ENCODE measurements at regions not wholly inside any gene's neighbourhood (a gene's known extent, or its start where the extent isn't known, plus 50 kb on each side); places are given as distances from the start of the nearest gene placed in this dataset.
"Not testable (repeated sequence)": the region's sequence is repeated elsewhere in the genome, so short reads cannot be mapped to it uniquely, and the experiment has no call there.

DNA sequence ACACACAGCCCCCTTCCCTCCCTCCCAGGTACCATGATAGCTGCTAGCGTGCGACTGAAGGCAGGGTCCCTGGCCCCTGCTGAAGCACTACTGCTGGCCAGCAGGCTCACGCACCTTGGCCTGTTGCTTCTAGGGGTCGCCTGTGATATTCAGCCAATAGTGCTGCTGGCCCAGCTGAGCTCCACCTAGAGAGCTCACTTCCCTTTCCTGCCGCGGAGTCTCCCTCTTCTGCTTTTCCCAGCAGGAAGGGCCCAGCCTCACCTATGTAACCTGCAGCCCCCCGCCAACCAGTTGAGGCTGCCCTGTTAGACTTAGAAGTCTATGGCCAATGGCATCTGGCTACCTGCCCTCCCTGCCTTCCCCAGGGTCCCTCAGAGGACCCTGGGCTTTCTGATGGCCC lies 175.5 kb upstream of the ZSCAN2 start:
- TF ChIP-seq RAD21 (IDR thresholded peaks at IDR 0.05 in 1 of 2, conservative IDR thresholded peaks at IDR 0.05 in 1 of 2; ENCODE audit: low read depth in 2 of 2, low read length in 2 of 2); NRF1 (IDR thresholded peaks at IDR 0.05; ENCODE audit: low read depth, low read length); JUND (IDR thresholded peaks at IDR 0.05; ENCODE audit: low read length); HDAC6 (IDR thresholded peaks at IDR 0.05; ENCODE audit: low read depth, low read length): not testable (repeated sequence)
- TF ChIP-seq, protein P1, sequence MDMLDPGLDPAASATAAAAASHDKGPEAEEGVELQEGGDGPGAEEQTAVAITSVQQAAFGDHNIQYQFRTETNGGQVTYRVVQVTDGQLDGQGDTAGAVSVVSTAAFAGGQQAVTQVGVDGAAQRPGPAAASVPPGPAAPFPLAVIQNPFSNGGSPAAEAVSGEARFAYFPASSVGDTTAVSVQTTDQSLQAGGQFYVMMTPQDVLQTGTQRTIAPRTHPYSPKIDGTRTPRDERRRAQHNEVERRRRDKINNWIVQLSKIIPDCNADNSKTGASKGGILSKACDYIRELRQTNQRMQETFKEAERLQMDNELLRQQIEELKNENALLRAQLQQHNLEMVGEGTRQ (IDR thresholded peaks at IDR 0.05; ENCODE audit: low read length) = not testable (repeated sequence)

Measured in H1 (cell line).